ENCODE measurements at regions not wholly inside any gene's neighbourhood (a gene's known extent, or its start where the extent isn't known, plus 50 kb on each side); places are given as distances from the start of the nearest gene placed in this dataset.

DNA sequence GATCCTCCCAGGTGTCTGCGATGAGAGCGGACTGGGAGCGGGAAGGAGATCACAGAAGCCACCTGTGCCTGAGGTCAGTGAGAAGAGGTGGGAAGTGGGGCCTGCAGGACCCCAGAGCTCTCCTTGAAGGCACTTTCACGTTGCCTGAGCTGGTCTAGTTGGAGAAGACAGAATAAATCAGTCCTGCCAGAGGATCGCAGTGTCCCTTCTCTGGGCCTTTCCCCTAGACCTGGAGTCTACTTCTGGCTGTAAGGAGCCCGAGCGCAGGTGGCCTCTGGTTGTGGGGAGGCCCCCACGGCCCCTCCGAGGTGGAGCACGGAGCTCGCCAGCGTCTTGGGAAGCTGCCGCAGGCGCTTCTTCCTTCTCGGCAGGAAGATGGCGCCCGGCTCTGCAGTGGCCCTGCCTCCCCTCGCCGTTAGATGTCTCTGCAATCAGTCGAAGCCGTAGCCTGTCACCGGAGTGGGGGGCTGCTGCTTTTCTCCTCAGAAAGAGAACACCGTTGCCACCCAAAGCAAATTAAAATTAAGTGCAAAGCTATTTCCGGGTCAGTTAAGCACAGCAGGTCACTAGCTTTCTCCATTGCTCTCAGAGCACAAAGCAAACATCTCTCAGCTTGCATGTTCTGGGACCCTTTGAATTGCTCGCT is 212.0 kb upstream of the MYT1L start:
- H3K36me3 ChIP-seq (ENCODE audit: control insufficient read depth in 2 of 2, extremely low read depth in 1 of 2, insufficient read depth in 1 of 2, low read length in 1 of 2) = no peaks in the 10 kb centered on the region
- no peaks in the 10 kb centered on the region for H3K4me1 ChIP-seq (ENCODE audit: control insufficient read depth in 1 of 2, extremely low read depth in 1 of 2, insufficient read depth in 2 of 2, low read length in 2 of 2)
- H3K27ac ChIP-seq (ENCODE audit: low read length) = no peak overlapping the region
- H3K9me3 Mint-ChIP-seq = no peaks in the 10 kb centered on the region
- H3K4me3 Mint-ChIP-seq = no peak overlapping the region
- peaks cover 9 to 14% of the 10 kb centered on the region in 2 donors for H3K27me3 Mint-ChIP-seq
- no peak overlapping the region for H3K27ac Mint-ChIP-seq
- 80% methylated on average over 21 of the region's 25 CpGs for WGBS (ENCODE audit: insufficient coverage)
- no peak for ATAC-seq (replicated peaks in 1 of 4)
- CTCF ChIA-PET = interaction anchor here in 1 of 2 donors (0.6 kb wide), 1 partner anchor 13 kb away, joined by 3 read pairs; no protein-coding TSS in a partner anchor
- H3K9me3 ChIP-seq = no peaks in the 10 kb centered on the region
- no peaks in the 10 kb centered on the region for H3K4me1 Mint-ChIP-seq
- H3K4me3 ChIP-seq (ENCODE audit: control insufficient read depth in 1 of 2, extremely low read depth in 1 of 2, low read length in 1 of 2) = no peak overlapping the region
- POLR2A ChIA-PET = no interaction called here
- no peaks in the 10 kb centered on the region for H3K36me3 Mint-ChIP-seq
- peaks cover 0 to 14% of the 10 kb centered on the region in 2 experiments for H3K27me3 ChIP-seq (replicated peaks in 1 of 2; ENCODE audit: control insufficient read depth in 2 of 2, extremely low read depth in 1 of 2, insufficient read depth in 2 of 2, low read length in 1 of 2)
- DNase-seq = peak in 1 of 35 experiments; percentile 1

- WGBS (ENCODE audit: insufficient coverage) = 29% methylated on average over 1 of the region's 4 CpGs
- H3K27ac ChIP-seq (ENCODE audit: low read length) = no peak overlapping the region
- Mint-ChIP-seq H3K27ac (no peak overlapping the region), H3K9me3 (no peaks in the 10 kb centered on the region), H3K27me3 (peaks cover 16 to 19% of the 10 kb centered on the region in 2 donors), H3K36me3 (no peaks in the 10 kb centered on the region), H3K4me3 (no peak overlapping the region), H3K4me1 (no peaks in the 10 kb centered on the region)
- no peaks in the 10 kb centered on the region for H3K36me3 ChIP-seq (ENCODE audit: control insufficient read depth in 2 of 2, extremely low read depth in 1 of 2, insufficient read depth in 1 of 2, low read length in 1 of 2)
- no peak overlapping the region for H3K4me3 ChIP-seq (ENCODE audit: control insufficient read depth in 1 of 2, extremely low read depth in 1 of 2, low read length in 1 of 2)
- ChIA-PET CTCF (no interaction called here), POLR2A (no interaction called here)
- no peak for ATAC-seq (replicated peaks in 1 of 4)
- DNase-seq = no peak
- peaks cover 0 to 10% of the 10 kb centered on the region in 2 experiments for H3K27me3 ChIP-seq (replicated peaks in 1 of 2; ENCODE audit: control insufficient read depth in 2 of 2, extremely low read depth in 1 of 2, insufficient read depth in 2 of 2, low read length in 1 of 2)
- no peaks in the 10 kb centered on the region for H3K4me1 ChIP-seq (ENCODE audit: control insufficient read depth in 1 of 2, extremely low read depth in 1 of 2, insufficient read depth in 2 of 2, low read length in 2 of 2)
- H3K9me3 ChIP-seq = no peaks in the 10 kb centered on the region
Measured at GRCh38 chr2:2542316-2542715, 211.2 kb upstream of the MYT1L start.

DNA sequence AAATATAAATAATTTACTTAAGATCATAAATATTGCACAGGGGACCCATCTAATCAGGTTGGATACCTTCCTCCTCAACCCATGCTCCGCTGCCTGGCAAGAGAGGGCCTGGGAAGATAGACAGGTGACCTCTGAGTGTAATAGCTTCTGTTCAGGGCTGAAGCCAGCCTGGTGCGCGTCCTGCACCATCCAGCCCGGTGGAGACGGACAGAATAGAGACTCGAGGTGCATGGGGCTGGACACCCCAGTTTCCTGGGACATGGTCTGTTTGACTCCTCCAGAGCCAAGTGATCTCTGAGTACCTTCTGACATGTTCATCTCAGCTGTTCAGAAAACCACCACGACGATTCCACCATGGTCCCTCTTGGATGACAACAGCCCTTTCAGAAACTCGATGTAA is 209.3 kb upstream of the MYT1L start:
- WGBS (ENCODE audit: insufficient coverage) = 81% methylated on average over 7 of the region's 9 CpGs
- no peak for ATAC-seq (replicated peaks in 1 of 4)
- Histone ChIP-seq H3K4me1 (ENCODE audit: control insufficient read depth in 1 of 2, extremely low read depth in 1 of 2, insufficient read depth in 2 of 2, low read length in 2 of 2) (no peaks in the 10 kb centered on the region), H3K9me3 (no peaks in the 10 kb centered on the region), H3K4me3 (ENCODE audit: control insufficient read depth in 1 of 2, extremely low read depth in 1 of 2, low read length in 1 of 2) (no peak overlapping the region), H3K27me3 (replicated peaks in 1 of 2; ENCODE audit: control insufficient read depth in 2 of 2, extremely low read depth in 1 of 2, insufficient read depth in 2 of 2, low read length in 1 of 2) (peaks cover 0 to 10% of the 10 kb centered on the region in 2 experiments), H3K27ac (ENCODE audit: low read length) (no peak overlapping the region), H3K36me3 (ENCODE audit: control insufficient read depth in 2 of 2, extremely low read depth in 1 of 2, insufficient read depth in 1 of 2, low read length in 1 of 2) (no peaks in the 10 kb centered on the region)
- CTCF ChIA-PET = no interaction called here
- POLR2A ChIA-PET = no interaction called here
- H3K9me3 Mint-ChIP-seq = no peaks in the 10 kb centered on the region
- DNase-seq = no peak
- no peak overlapping the region for H3K4me3 Mint-ChIP-seq
- no peaks in the 10 kb centered on the region for H3K36me3 Mint-ChIP-seq
- H3K27ac Mint-ChIP-seq = no peak overlapping the region
- peaks cover 17 to 26% of the 10 kb centered on the region in 2 donors for H3K27me3 Mint-ChIP-seq
- no peaks in the 10 kb centered on the region for H3K4me1 Mint-ChIP-seq

DNA sequence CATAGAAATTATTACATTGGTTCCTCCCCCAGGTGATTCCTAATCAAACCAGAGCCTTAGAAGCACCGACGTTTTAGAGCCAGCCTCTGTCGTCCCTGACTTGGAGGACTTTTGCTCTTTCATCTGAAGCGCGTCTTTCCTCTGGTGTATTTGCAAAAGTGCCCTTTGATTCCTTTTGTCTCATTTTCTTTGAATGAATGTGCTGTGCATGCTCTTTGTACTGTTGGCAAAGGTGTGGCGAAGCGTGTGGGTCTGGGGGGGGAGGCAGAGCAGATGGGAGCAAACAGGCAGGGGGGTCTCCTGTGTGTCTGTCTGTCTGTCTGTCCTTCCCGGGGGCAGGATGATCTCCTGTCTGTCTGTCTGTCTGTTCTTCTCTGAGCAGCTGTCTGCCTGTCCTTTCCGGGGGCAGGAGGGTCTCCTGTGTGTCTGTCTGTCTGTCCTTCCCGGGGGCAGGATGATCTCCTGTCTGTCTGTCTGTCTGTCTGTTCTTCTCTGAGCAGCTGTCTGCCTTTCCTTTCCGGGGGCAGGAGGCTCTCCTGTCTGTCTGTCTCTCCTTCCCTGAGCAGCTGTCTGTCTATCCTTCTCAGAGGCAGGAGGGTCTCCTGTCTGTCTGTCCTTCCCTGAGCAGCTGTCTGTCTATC is 205.5 kb upstream of the MYT1L start:
- Mint-ChIP-seq H3K27ac (no peak overlapping the region), H3K36me3 (no peaks in the 10 kb centered on the region), H3K9me3 (peaks cover 0 to under 1% (median 0%) of the 10 kb centered on the region in 3 donors), H3K27me3 (peaks cover 17 to 28% of the 10 kb centered on the region in 2 donors), H3K4me1 (no peaks in the 10 kb centered on the region), H3K4me3 (no peak overlapping the region)
- 75% methylated on average over 6 of the region's 11 CpGs for WGBS (ENCODE audit: insufficient coverage)
- Histone ChIP-seq H3K27ac (ENCODE audit: low read length) (no peak overlapping the region), H3K9me3 (no peaks in the 10 kb centered on the region), H3K4me1 (ENCODE audit: control insufficient read depth in 1 of 2, extremely low read depth in 1 of 2, insufficient read depth in 2 of 2, low read length in 2 of 2) (no peaks in the 10 kb centered on the region), H3K27me3 (replicated peaks in 1 of 2; ENCODE audit: control insufficient read depth in 2 of 2, extremely low read depth in 1 of 2, insufficient read depth in 2 of 2, low read length in 1 of 2) (peaks cover 0 to 2% of the 10 kb centered on the region in 2 experiments), H3K36me3 (ENCODE audit: control insufficient read depth in 2 of 2, extremely low read depth in 1 of 2, insufficient read depth in 1 of 2, low read length in 1 of 2) (no peaks in the 10 kb centered on the region), H3K4me3 (ENCODE audit: control insufficient read depth in 1 of 2, extremely low read depth in 1 of 2, low read length in 1 of 2) (no peak overlapping the region)
- no peak for DNase-seq
- ChIA-PET POLR2A (no interaction called here), CTCF (no interaction called here)
- ATAC-seq (replicated peaks in 1 of 4) = no peak

- Histone ChIP-seq H3K4me3 (ENCODE audit: control insufficient read depth in 1 of 2, extremely low read depth in 1 of 2, low read length in 1 of 2) (no peak overlapping the region), H3K4me1 (ENCODE audit: control insufficient read depth in 1 of 2, extremely low read depth in 1 of 2, insufficient read depth in 2 of 2, low read length in 2 of 2) (no peaks in the 10 kb centered on the region), H3K9me3 (no peaks in the 10 kb centered on the region), H3K27me3 (replicated peaks in 1 of 2; ENCODE audit: control insufficient read depth in 2 of 2, extremely low read depth in 1 of 2, insufficient read depth in 2 of 2, low read length in 1 of 2) (no peaks in the 10 kb centered on the region), H3K36me3 (ENCODE audit: control insufficient read depth in 2 of 2, extremely low read depth in 1 of 2, insufficient read depth in 1 of 2, low read length in 1 of 2) (no peaks in the 10 kb centered on the region), H3K27ac (ENCODE audit: low read length) (no peak overlapping the region)
- DNase-seq (no peak), ATAC-seq (replicated peaks in 1 of 4) (no peak)
- peaks cover 0 to under 1% of the 10 kb centered on the region in 2 donors for H3K27me3 Mint-ChIP-seq
- no peaks in the 10 kb centered on the region for H3K36me3 Mint-ChIP-seq
- ChIA-PET CTCF (no interaction called here), POLR2A (no interaction called here)
- H3K4me3 Mint-ChIP-seq = no peak overlapping the region
- H3K27ac Mint-ChIP-seq = no peak overlapping the region
- 89% methylated on average over 8 of the region's 10 CpGs for WGBS (ENCODE audit: insufficient coverage)
- H3K9me3 Mint-ChIP-seq = peaks cover 0 to 5% (median 0%) of the 10 kb centered on the region in 3 donors
- no peaks in the 10 kb centered on the region for H3K4me1 Mint-ChIP-seq
Measured at GRCh38 chr2:2530334-2530733, 199.3 kb upstream of the MYT1L start.

DNA sequence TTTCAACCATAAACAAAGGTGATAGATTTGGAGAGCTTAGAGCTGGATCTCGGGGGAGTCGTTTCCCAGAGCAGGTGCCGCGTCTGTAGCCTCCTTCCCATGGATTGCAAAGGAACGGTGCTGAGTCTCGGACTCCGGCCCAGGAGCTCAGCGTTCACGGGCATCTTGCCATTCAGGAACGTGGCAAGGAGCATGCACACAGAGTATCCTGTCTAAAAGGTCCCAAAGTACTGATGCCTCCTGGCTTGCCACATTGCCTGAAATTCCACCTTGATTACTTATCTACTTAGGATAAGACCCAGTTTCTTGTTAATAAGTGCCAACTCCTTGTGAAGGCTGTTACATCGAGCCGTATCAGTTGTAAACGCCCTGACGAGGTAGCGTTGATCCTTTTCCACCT is 197.8 kb upstream of the MYT1L start:
- no peak overlapping the region for H3K27ac Mint-ChIP-seq

More for the DNA sequence above, 197.8 kb upstream of the MYT1L start:
- CTCF ChIA-PET = no interaction called here
- Histone ChIP-seq H3K27ac (ENCODE audit: low read length) (no peak overlapping the region), H3K4me1 (ENCODE audit: control insufficient read depth in 1 of 2, extremely low read depth in 1 of 2, insufficient read depth in 2 of 2, low read length in 2 of 2) (no peaks in the 10 kb centered on the region), H3K36me3 (ENCODE audit: control insufficient read depth in 2 of 2, extremely low read depth in 1 of 2, insufficient read depth in 1 of 2, low read length in 1 of 2) (no peaks in the 10 kb centered on the region), H3K9me3 (no peaks in the 10 kb centered on the region), H3K27me3 (replicated peaks in 1 of 2; ENCODE audit: control insufficient read depth in 2 of 2, extremely low read depth in 1 of 2, insufficient read depth in 2 of 2, low read length in 1 of 2) (peaks cover 0 to 2% of the 10 kb centered on the region in 2 experiments), H3K4me3 (ENCODE audit: control insufficient read depth in 1 of 2, extremely low read depth in 1 of 2, low read length in 1 of 2) (no peak overlapping the region)
- 80% methylated on average over 10 of the region's 15 CpGs for WGBS (ENCODE audit: insufficient coverage)
- peaks cover 0 to 5% (median 0%) of the 10 kb centered on the region in 3 donors for H3K9me3 Mint-ChIP-seq
- H3K4me1 Mint-ChIP-seq = no peaks in the 10 kb centered on the region
- no peak overlapping the region for H3K4me3 Mint-ChIP-seq
- DNase-seq = no peak
- H3K27me3 Mint-ChIP-seq = no peaks in the 10 kb centered on the region
- H3K36me3 Mint-ChIP-seq = no peaks in the 10 kb centered on the region
- POLR2A ChIA-PET = no interaction called here
- ATAC-seq (replicated peaks in 1 of 4) = no peak

All from T-cell (primary cell).